OCI-LY7 (cell line): ENCODE measurements at regions not wholly inside any gene's neighbourhood (a gene's known extent, or its start where the extent isn't known, plus 50 kb on each side); places are given as distances from the start of the nearest gene placed in this dataset.

Experiments used
- EZH2phosphoT487 ChIP-seq: fragments of 200-600 bp; sonication (generic); IDR thresholded peaks from 2 replicates; pipeline ENCODE4 v1.6.1; 2018; ENCODE audit warnings: low read depth, borderline replicate concordance, mild to moderate bottlenecking, mixed run types, antibody characterized with exemption, low read length, moderate library complexity, mixed read lengths
- TF ChIP-seq, protein P1 (sequence below): fragments of 200-600 bp; sonication (generic); conservative IDR thresholded peaks from 2 replicates; pipeline ENCODE4 v1.5.1; 2014; ENCODE audit warnings: mild to moderate bottlenecking, antibody characterized with exemption, low read length, moderate library complexity, mixed read lengths

DNA sequence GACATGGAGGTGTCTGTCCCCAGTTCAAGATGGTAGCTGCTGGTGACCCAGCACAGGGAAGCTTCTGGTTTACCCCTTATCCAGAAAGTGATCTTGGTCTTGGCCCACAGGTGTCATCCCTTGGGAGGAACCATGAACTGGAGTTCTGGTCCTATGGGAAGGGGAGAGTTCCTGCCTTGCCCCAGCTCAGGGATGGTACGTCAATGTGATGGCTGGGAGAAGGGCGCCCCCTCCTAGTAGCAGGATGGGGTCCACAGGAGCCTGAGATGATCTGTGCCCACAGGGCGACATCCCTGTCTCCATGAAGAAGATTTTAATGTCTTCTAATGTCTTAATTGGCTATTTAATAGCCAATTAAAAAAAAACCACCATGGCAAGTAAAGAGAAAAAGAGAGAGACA lies 249.8 kb downstream of the SIPA1L2 start:
- TF ChIP-seq, protein P1, sequence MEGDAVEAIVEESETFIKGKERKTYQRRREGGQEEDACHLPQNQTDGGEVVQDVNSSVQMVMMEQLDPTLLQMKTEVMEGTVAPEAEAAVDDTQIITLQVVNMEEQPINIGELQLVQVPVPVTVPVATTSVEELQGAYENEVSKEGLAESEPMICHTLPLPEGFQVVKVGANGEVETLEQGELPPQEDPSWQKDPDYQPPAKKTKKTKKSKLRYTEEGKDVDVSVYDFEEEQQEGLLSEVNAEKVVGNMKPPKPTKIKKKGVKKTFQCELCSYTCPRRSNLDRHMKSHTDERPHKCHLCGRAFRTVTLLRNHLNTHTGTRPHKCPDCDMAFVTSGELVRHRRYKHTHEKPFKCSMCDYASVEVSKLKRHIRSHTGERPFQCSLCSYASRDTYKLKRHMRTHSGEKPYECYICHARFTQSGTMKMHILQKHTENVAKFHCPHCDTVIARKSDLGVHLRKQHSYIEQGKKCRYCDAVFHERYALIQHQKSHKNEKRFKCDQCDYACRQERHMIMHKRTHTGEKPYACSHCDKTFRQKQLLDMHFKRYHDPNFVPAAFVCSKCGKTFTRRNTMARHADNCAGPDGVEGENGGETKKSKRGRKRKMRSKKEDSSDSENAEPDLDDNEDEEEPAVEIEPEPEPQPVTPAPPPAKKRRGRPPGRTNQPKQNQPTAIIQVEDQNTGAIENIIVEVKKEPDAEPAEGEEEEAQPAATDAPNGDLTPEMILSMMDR, result no peak
- no peak for TF ChIP-seq EZH2phosphoT487
